H9 (cell line): ENCODE measurements at regions not wholly inside any gene's neighbourhood (a gene's known extent, or its start where the extent isn't known, plus 50 kb on each side); places are given as distances from the start of the nearest gene placed in this dataset.

ENCODE experiments used
- DNase-seq: peaks from one replicate; pipeline ENCODE4 v3.0.0-alpha.2; 2017
- H2AFZ ChIP-seq: one replicate; pipeline ENCODE4 v1.6.1; 2013; ENCODE audit warnings: mild to moderate bottlenecking, low read length, control low read depth, moderate library complexity
- H2AK5ac ChIP-seq: 2 replicates; pipeline ENCODE4 v1.6.1; 2013; ENCODE audit warnings: low read length, control low read depth, mixed read lengths; ENCODE audit not compliant: insufficient read length
- H2BK120ac ChIP-seq: one replicate; pipeline ENCODE4 v1.6.1; 2013; ENCODE audit warnings: low read depth, mild to moderate bottlenecking, low read length, control low read depth, inconsistent platforms; ENCODE audit not compliant: poor library complexity, severe bottlenecking
- H2BK12ac ChIP-seq: 2 replicates; pipeline ENCODE4 v1.6.1; 2013; ENCODE audit warnings: low read length, control low read depth, mixed read lengths, low read depth; ENCODE audit not compliant: insufficient read length
- H2BK15ac ChIP-seq: 2 replicates; pipeline ENCODE4 v1.6.1; 2013; ENCODE audit warnings: low read depth, low read length, control low read depth
- H2BK20ac ChIP-seq: one replicate; pipeline ENCODE4 v1.6.1; 2013; ENCODE audit warnings: low read depth, mild to moderate bottlenecking, low read length, control low read depth, inconsistent platforms; ENCODE audit not compliant: poor library complexity, severe bottlenecking
- H2BK5ac ChIP-seq: 2 replicates; pipeline ENCODE4 v1.6.1; 2013; ENCODE audit warnings: low read length, control low read depth, mixed read lengths; ENCODE audit not compliant: insufficient read length
- H3K14ac ChIP-seq: 2 replicates; pipeline ENCODE4 v1.6.1; 2013; ENCODE audit warnings: low read length, control low read depth; ENCODE audit not compliant: insufficient read depth
- H3K18ac ChIP-seq: 2 replicates; pipeline ENCODE4 v1.6.1; 2013; ENCODE audit warnings: low read depth, mild to moderate bottlenecking, mixed read lengths, low read length, control low read depth; ENCODE audit not compliant: insufficient read length
- H3K23ac ChIP-seq: 2 replicates; pipeline ENCODE4 v1.6.1; 2013; ENCODE audit warnings: low read length, control low read depth, mixed read lengths, low read depth; ENCODE audit not compliant: insufficient read length
- H3K23me2 ChIP-seq: 2 replicates; pipeline ENCODE4 v1.6.1; 2013; ENCODE audit warnings: low read depth, mild to moderate bottlenecking, mixed read lengths, low read length, control low read depth; ENCODE audit not compliant: insufficient read length, poor library complexity, severe bottlenecking
- H3K27ac ChIP-seq: 2 replicates; pipeline ENCODE4 v1.5.1; 2013; ENCODE audit warnings: low read length, control low read depth, mixed read lengths, low read depth; ENCODE audit not compliant: insufficient read length
- H3K27me3 ChIP-seq: 2 replicates; pipeline ENCODE4 v1.6.1; 2013; ENCODE audit warnings: low read length, control low read depth, inconsistent platforms; ENCODE audit not compliant: insufficient read depth
- H3K4ac ChIP-seq: 2 replicates; pipeline ENCODE4 v1.6.1; 2013; ENCODE audit warnings: low read depth, mild to moderate bottlenecking, control low read depth, inconsistent platforms, low read length, moderate library complexity
- H3K4me1 ChIP-seq: 2 replicates; pipeline ENCODE4 v1.6.1; 2013; ENCODE audit warnings: low read length, control low read depth, inconsistent platforms; ENCODE audit not compliant: insufficient read depth
- H3K4me2 ChIP-seq: 2 replicates; pipeline ENCODE4 v1.6.1; 2013; ENCODE audit warnings: low read length, control low read depth, mixed read lengths; ENCODE audit not compliant: insufficient read length, insufficient read depth
- H3K56ac ChIP-seq: 2 replicates; pipeline ENCODE4 v1.6.1; 2013; ENCODE audit warnings: low read depth, mild to moderate bottlenecking, mixed read lengths, low read length, control low read depth; ENCODE audit not compliant: insufficient read length
- H3K79me1 ChIP-seq: 2 replicates; pipeline ENCODE4 v1.6.1; 2013; ENCODE audit warnings: low read depth, mild to moderate bottlenecking, moderate library complexity, low read length, control low read depth, inconsistent platforms; ENCODE audit not compliant: insufficient read depth, poor library complexity, severe bottlenecking
- H3K79me2 ChIP-seq: 2 replicates; pipeline ENCODE4 v1.6.1; 2013; ENCODE audit warnings: low read length, control low read depth, inconsistent platforms; ENCODE audit not compliant: insufficient read depth
- H3K9ac ChIP-seq: 2 replicates; pipeline ENCODE4 v1.6.1; 2013; ENCODE audit warnings: low read length, control low read depth, mixed read lengths; ENCODE audit not compliant: insufficient read length; ENCODE audit errors: extremely low read depth
- H3K9me3 ChIP-seq: one replicate; pipeline ENCODE4 v1.6.1; 2013; ENCODE audit warnings: low read depth, low read length, inconsistent platforms; ENCODE audit not compliant: control insufficient read depth
- H3T11ph ChIP-seq: one replicate; pipeline ENCODE4 v1.6.1; 2013; ENCODE audit warnings: mild to moderate bottlenecking, low read length, control low read depth, inconsistent platforms
- H4K20me1 ChIP-seq: one replicate; pipeline ENCODE4 v1.6.1; 2013; ENCODE audit not compliant: control insufficient read depth, insufficient read length, insufficient read depth
- H4K5ac ChIP-seq: 2 replicates; pipeline ENCODE4 v1.6.1; 2013; ENCODE audit warnings: low read depth, mild to moderate bottlenecking, mixed read lengths, low read length, control low read depth; ENCODE audit not compliant: insufficient read length
- H4K8ac ChIP-seq: replicated peaks from 2 replicates; pipeline ENCODE4 v1.6.1; 2013; ENCODE audit warnings: low read length, control low read depth, mixed read lengths, low read depth; ENCODE audit not compliant: insufficient read length
- H4K91ac ChIP-seq: 2 replicates; pipeline ENCODE4 v1.6.1; 2013; ENCODE audit warnings: low read depth, mild to moderate bottlenecking, moderate library complexity, mixed read lengths, low read length, control low read depth; ENCODE audit not compliant: insufficient read length
- H3K27ac Mint-ChIP-seq, 3 experiments: 2 replicates in 2 of 3; 3 replicates in 1 of 3; pipeline ENCODE4 v1.8.0; 2020 to 2021; ENCODE audit warnings: mixed read lengths in 3 of 3, mild to moderate bottlenecking in 1 of 3, moderate library complexity in 1 of 3
- H3K27me3 Mint-ChIP-seq: 2 replicates; pipeline ENCODE4 v1.8.0; 2021; ENCODE audit warnings: low read depth, mild to moderate bottlenecking, moderate library complexity, mixed read lengths
- H3K36me3 Mint-ChIP-seq, 3 experiments: 2 replicates in 2 of 3; 3 replicates in 1 of 3; pipeline ENCODE4 v1.8.0; 2020 to 2021; ENCODE audit warnings: low read depth in 3 of 3, mixed read lengths in 3 of 3; ENCODE audit not compliant: insufficient read depth in 1 of 3
- H3K4me1 Mint-ChIP-seq, 2 experiments: 2 replicates each; pipeline ENCODE4 v1.8.0; 2020; ENCODE audit warnings: mixed read lengths in 2 of 2
- H3K4me3 Mint-ChIP-seq, 2 experiments: 2 replicates in 1 of 2; 3 replicates in 1 of 2; pipeline ENCODE4 v1.8.0; 2020 to 2021; ENCODE audit warnings: mild to moderate bottlenecking in 2 of 2, mixed read lengths in 2 of 2, moderate library complexity in 1 of 2
- H3K9me3 Mint-ChIP-seq, 2 experiments: 2 replicates in 1 of 2; 3 replicates in 1 of 2; pipeline ENCODE4 v1.8.0; 2020; ENCODE audit warnings: mild to moderate bottlenecking in 2 of 2, mixed read lengths in 2 of 2, moderate library complexity in 1 of 2
- CTCF ChIP-seq: fragments of 200-600 bp; sonication (generic); conservative IDR thresholded peaks from 3 replicates; pipeline ENCODE4 v1.8.0; 2021; ENCODE audit warnings: antibody characterized with exemption, mild to moderate bottlenecking
- WGBS: extraction: QIAGEN DNeasy Blood & Tissue Kit; methylation state at CpG from one replicate; pipeline ENCODE4 v1.1.7; 2013; ENCODE audit warnings: missing lambda C conversion rate, low lambda C conversion rate, mixed read lengths; ENCODE audit not compliant: insufficient read length; ENCODE audit errors: extremely low coverage; 5-methylcytosine and 5-hydroxymethylcytosine counted together

- no peaks in the 10 kb centered on the region for H4K20me1 ChIP-seq
- no peak overlapping the region for H4K91ac ChIP-seq
- no peak overlapping the region for H2BK5ac ChIP-seq
- H2BK120ac ChIP-seq: no peak overlapping the region
- H3K23ac ChIP-seq: no peak overlapping the region
- H3K27ac ChIP-seq: no peak overlapping the region
- TF ChIP-seq CTCF: no peak
- H3K18ac ChIP-seq: no peak overlapping the region
- H3K79me2 ChIP-seq: no peaks in the 10 kb centered on the region
- H3K27ac Mint-ChIP-seq: no peak overlapping the region
- H2BK12ac ChIP-seq: no peak overlapping the region
- H3K23me2 ChIP-seq: no peaks in the 10 kb centered on the region
- no peak overlapping the region for H2AK5ac ChIP-seq
- no peak overlapping the region for H3T11ph ChIP-seq
- no peak overlapping the region for H2BK20ac ChIP-seq
- H3K27me3 ChIP-seq: no peaks in the 10 kb centered on the region; the same call in 1 of the 2 replicates
- H3K4me2 ChIP-seq: no peak overlapping the region
- H3K4me1 Mint-ChIP-seq: peaks cover 7 to 14% of the 10 kb centered on the region in 2 experiments
- H3K4me3 Mint-ChIP-seq: no peak overlapping the region
- H4K5ac ChIP-seq: no peak overlapping the region
- no peak overlapping the region for H3K4ac ChIP-seq
- WGBS: no CpG with 5 or more reads among the region's 2 CpGs
- no peaks in the 10 kb centered on the region for H3K79me1 ChIP-seq
- H3K9ac ChIP-seq: no peak overlapping the region
- H3K14ac ChIP-seq: no peak overlapping the region
- H4K8ac ChIP-seq: no peak overlapping the region
- H2AFZ ChIP-seq: no peak overlapping the region
- H2BK15ac ChIP-seq: no peak overlapping the region
- no peaks in the 10 kb centered on the region for H3K9me3 ChIP-seq
- no peak for DNase-seq
- H3K27me3 Mint-ChIP-seq: no peaks in the 10 kb centered on the region; the same call in 1 of the 2 replicates
- H3K4me1 ChIP-seq: peaks cover 3% of the 10 kb centered on the region; the same call in 1 of the 2 replicates
- H3K36me3 Mint-ChIP-seq: no peaks in the 10 kb centered on the region
- H3K9me3 Mint-ChIP-seq: no peaks in the 10 kb centered on the region
- H3K56ac ChIP-seq: no peak overlapping the region
Measured at GRCh38 chr13:79190932-79191331, 215.1 kb downstream of the RBM26 start.
